SK-N-DZ (cell line): ENCODE measurements at regions not wholly inside any gene's neighbourhood (a gene's known extent, or its start where the extent isn't known, plus 50 kb on each side); places are given as distances from the start of the nearest gene placed in this dataset.

ENCODE experiments used
- DNase-seq: peaks from one replicate; pipeline ENCODE4 v3.0.0-alpha.2; 2015; ENCODE audit warnings: low spot score

- DNase-seq, result no peak
Measured at GRCh38 chr2:44879269-44880124, 62.0 kb upstream of the SIX3 start.

- no peak for DNase-seq
Measured at GRCh38 chr2:44880125-44880483, 61.4 kb upstream of the SIX3 start.

GRCh38 chr2:44881856-44882255 is 59.6 kb upstream of the SIX3 start:
- DNase-seq, result no peak

- no peak for DNase-seq
Measured at GRCh38 chr2:44883356-44883755, 58.1 kb upstream of the SIX3 start.

GRCh38 chr2:44884231-44884630 is 57.3 kb upstream of the SIX3 start:
- no peak for DNase-seq

GRCh38 chr2:44884677-44885076 is 56.8 kb upstream of the SIX3 start:
- no peak for DNase-seq

- no peak for DNase-seq
Measured at GRCh38 chr2:44886414-44886813, 55.1 kb upstream of the SIX3 start.

- no peak for DNase-seq
Measured at GRCh38 chr2:44889096-44889495, 52.4 kb upstream of the SIX3 start.
